Nucleus accumbens (tissue), 56 donors: ENCODE measurements at regions not wholly inside any gene's neighbourhood (a gene's known extent, or its start where the extent isn't known, plus 50 kb on each side); places are given as distances from the start of the nearest gene placed in this dataset.
A peak's percentile ranks its signal among the peaks of the same experiment; 100 is the strongest.

ENCODE experiments used
- DNase-seq, 56 donors: peaks; one replicate each; lab custom pipeline; 2025; lab: John Stamatoyannopoulos, UW

DNA sequence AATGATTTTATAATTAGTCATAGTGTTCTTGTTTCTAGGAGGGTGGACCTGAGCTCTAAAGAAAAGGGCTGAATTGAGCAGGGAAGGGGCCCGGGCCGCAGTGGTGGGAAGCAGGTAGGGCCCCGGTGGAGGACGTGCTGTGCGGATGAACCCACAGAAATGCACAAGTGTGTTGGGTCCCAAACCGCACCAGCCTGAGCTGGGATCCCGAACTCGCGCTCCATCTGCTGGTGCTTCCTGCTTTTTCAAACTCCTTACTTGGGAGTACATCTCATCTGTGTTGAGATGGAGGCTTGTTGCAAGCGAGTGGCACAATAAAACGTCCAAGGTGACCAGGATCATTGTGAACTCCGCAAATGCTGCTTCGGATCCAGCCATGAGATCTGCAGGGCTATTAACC lies 244.8 kb upstream of the IGF1R start:
- no peak for DNase-seq

DNA sequence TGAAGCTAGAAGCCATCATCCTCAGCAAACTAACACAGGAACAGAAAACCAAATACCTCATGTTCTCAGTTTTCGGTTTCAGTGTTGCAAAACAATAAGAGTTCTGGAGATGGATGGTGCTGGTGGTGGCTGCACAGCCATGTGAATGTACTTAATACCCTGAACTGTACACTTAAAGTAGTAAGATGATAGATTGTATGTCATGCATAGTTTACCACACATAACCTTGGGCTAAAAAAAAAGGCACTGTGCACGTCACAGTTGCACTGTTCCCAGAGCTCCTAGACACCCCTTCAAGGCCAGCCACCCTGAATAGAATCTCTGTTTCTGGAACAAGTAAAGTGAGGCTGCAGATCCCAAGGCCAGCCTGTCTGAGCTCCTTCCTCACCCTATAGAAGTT lies 243.3 kb upstream of the IGF1R start:
- DNase-seq = no peak

DNA sequence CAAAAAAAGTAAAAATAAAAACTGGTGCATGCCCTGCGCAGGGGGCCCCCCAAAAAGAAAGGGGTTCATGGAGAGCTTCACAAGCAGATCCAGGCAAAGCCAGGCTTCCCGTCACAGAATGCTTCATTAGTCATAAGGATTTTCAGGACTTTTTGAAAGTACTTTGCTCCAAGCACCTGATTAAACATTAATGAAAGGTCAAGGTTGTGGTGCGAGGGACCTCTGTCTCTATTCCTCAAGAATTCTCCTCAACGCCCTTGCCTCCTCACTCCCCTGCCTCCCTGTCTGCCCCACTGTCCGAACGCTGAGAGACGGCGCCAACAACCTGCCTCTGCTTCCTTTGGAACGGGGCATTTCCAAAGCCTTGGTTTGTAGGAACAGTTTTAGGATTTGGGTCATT lies 240.1 kb upstream of the IGF1R start:
- DNase-seq = no peak

- DNase-seq = no peak
These were observed 238.0 kb upstream of the IGF1R start for GRCh38 chr15:98410328-98410727.

GRCh38 chr15:98412852-98413251 lies 235.5 kb upstream of the IGF1R start:
- no peak for DNase-seq

DNA sequence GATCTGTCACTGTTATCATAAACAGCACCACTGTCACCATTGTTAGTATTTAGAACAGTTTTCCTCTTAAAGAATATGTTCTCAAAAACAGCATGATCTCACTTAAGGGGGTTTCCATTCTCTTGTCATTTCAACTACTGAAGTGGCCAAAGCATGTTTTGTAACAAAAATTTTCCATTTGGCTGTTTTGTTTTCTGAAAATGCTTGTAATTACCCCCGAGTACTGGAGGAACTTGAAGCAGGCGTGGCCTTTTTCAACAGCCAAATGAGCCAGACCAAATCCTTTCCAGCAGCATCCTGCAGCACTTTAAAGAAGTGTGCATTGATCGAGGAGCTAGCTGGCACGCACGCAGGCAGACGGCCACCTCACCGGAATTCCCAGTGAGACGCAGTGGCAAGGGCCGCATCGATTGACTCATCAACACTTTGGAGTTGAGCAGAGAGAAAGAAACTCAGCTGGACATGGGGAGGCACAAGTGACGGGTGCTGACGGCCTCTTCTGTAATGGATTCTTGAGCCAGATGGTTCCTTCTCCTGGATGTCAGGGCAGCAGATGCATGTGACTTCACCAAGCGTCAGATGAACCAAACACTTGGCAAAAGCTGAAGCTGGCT lies 234.3 kb upstream of the IGF1R start:
- DNase-seq = no peak

- peak in 2 of 56 donors; percentile 6 to 8 for DNase-seq
These were observed 232.0 kb upstream of the IGF1R start for GRCh38 chr15:98416222-98416855.

DNA sequence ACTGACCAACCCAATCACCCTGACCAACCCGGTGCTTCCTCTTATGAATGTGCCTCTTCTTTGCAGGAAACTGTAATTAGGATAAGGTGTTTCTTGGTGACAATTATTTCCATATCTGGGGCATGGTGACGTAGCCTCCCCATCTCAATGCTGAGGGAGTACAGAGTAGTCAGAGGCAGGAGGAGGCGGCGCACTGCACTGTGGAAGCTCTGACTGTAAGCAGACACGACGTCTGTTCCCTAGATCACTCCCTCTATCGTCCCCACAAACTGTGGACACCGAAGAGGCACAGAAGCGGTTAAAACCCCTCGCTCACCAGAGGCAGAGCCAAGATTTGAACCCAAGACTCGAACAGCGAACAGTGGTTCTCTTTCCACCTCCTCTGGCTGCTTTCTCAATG lies 231.0 kb upstream of the IGF1R start:
- DNase-seq = no peak

- DNase-seq = no peak
These were observed 230.2 kb upstream of the IGF1R start for GRCh38 chr15:98418122-98418521.

GRCh38 chr15:98419173-98419780 lies 229.1 kb upstream of the IGF1R start:
- no peak for DNase-seq

DNA sequence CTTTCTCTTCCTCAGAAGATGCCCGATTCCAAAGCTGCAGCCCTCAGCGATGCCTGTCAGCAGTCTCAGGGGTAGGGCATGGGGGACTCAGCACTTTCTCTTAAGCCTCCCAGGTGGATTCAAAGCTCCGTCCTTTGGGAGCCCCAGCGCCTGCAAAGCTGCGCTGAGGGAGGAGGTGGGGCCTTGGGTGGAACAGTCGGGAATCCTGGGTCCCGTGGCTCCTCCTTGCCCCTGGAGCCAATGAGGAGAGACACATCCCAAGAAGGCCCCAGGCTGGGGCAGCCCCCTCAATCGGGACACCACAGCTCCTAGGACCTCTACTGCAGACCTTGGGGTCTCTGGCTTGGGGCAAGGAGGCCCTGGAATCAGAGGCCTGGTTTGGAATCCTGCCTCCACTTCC lies 227.5 kb upstream of the IGF1R start:
- DNase-seq = peak in 1 of 56 donors; percentile 11

DNA sequence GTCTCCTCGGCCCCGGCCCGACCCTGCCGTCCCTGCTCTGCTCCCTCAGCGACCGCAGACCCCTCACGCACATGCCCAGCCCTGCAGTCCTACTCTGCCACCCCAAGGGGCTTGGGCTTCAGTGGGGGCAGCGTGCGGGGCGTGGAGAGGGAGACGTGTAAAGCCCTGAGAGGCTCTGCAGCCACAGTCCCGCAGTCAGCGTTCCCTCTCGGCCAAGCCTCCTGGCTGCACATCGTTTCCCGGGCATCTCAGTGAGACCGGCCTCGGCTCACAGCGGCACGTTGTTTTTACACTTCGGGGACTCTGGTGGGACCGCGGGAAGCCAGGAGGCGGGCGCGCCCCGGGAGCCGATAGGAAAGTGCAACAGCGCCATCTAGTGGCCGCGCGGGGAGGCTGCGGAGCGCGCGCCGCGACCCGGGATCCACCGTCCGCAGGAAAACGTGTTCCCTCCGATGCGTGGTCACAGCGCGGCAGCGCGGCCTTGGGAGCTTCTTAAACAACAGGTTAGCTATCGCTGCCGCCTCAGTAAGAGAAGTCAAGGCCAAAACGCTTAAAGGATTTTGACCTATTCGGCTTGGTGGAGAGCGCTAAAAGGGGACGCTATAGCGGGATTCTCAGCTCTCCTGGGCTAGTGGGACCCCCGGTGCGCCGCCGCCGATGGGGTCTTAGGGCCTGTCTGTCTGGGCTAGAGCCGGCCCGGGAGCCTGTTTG lies 226.8 kb upstream of the IGF1R start:
- peak in 42 of 56 donors; percentile 7 to 77 (median 34) for DNase-seq

GRCh38 chr15:98422130-98422478 lies 226.2 kb upstream of the IGF1R start:
- no peak for DNase-seq

DNA sequence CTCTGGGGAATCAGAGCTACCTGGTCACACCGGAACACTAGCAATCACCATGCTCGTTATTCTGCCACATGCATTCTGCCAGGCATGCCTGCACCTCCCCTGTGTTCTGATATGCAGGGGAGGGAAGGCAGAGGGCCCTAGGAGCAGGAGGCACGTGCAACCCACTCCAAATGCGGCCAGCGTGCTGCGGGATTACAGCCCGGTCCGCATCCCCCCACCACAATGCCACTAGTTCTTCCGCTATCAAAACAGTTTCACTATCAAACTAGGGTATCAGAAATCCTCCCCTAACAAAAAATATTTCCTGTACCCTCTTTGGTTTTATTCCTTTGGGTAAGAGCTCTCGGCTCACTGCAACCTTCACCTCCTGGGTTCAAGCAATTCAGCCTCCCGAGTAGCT lies 223.2 kb upstream of the IGF1R start:
- DNase-seq = no peak

DNA sequence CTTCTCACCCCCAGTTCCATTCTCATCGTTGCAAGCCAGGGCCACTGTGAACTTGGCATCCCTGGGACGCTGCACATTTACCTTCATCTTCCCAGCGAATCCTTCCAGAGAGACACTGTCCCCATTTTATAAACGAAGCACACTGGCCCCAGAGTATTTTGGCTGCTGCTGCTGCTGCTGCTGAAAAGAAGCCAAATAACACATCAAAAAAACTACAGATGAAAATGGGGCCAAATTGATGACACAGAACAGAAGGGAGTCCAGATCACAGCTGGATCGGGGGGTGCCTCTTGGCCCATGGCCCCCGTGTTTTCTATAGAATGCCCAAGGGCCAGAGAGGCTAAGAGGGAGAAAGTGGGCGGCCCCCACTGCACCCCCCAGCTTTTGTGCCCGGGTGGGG lies 221.0 kb upstream of the IGF1R start:
- DNase-seq = no peak

DNA sequence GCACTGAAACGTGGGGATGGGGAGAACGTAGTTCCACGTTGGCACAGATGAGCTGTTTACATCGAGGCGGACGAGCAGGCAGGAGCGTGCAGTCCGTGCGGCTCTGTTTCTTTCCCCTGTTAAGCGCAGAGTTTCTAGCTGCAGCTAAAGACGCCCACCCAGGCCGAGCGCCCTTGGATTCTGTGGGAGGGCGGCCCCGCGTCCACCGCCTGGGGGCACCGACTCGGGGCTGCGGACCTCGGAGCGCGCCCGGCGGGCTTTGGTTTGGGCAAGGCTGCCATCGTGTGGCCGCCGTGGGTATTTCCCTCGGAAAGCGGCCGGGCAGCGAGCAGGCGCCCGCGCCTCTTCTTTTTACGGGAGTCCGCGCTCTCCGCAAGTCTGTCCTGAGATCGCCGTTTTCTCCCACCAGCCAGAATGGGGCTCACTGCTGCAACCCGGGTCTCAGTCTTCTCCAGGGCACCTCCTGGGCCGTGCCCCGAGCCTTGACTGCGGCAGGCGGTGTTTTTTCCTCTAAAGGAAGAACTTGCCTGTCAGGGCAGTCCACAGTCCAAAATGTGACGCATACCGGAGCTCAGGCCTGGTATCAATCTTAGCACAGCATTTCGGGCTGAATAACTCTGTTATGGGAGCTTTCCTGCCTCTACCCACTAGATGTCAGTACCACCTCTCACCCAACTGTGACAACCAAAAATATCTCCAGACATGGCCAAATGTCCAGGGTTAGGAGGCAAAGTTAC lies 219.9 kb upstream of the IGF1R start:
- peak in 41 of 56 donors; percentile 4 to 76 (median 28) for DNase-seq

DNA sequence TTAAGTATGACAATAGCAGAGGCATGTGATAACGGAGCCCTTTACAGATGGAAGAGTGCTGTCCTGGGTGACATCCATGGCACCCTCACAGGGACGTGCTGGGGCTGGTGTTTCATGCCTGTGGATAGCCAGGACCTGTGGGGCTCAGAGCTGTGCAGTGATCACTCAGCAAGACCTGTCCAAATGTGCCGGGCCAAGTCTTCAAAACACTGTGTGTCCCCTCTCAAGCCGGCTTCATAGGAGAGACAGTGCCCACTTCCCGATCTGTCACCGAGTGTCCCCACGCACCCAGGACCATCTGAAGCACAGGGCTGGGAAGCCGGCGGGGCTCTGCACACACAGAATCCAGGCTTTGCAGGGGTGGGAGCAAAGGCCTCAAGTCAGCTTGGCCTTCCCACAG lies 217.2 kb upstream of the IGF1R start:
- no peak for DNase-seq

DNA sequence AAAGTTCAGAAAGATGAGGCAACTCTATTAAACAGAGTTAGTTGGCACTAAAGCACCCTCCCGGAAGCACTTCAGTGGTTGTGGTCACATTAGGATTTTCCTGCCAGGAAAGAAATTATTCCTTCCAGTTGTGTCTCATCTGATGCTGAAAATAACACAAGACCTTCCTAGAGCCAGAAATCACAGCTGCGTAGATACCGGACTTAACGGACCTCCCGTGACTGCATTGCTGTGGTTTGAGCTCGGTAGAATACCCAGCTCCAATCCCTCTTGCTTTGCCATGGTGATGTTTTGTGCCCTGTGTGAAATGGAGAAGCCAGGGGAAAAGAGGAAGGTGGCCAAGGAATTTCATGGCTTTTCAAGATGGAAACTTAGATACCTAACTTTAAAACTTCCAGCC lies 215.0 kb upstream of the IGF1R start:
- no peak for DNase-seq

- DNase-seq = no peak
These were observed 214.5 kb upstream of the IGF1R start for GRCh38 chr15:98433856-98434255.

GRCh38 chr15:98437752-98438151 lies 210.6 kb upstream of the IGF1R start:
- no peak for DNase-seq

- no peak for DNase-seq
These were observed 210.0 kb upstream of the IGF1R start for GRCh38 chr15:98438326-98438725.
